Panc1 (cell line): ENCODE measurements at regions not wholly inside any gene's neighbourhood (a gene's known extent, or its start where the extent isn't known, plus 50 kb on each side); places are given as distances from the start of the nearest gene placed in this dataset.

Source experiments
- ATAC-seq: fragments of 200-7000 bp; cut with Tn5 transposase; 2 replicates; pipeline ENCODE4 v1.9.1; 2020; ENCODE audit warnings: mild to moderate bottlenecking, moderate library complexity
- BruUV-seq: library from RNA; stranded (reverse); fragments of 400-500 nt; replicated peaks from 2 replicates; lab custom pipeline; 2021; lab: Mats Ljungman, UMichigan
- CTCF ChIA-PET: fragments of 300-600 bp; sonication (Branson Sonifier 250); formaldehyde crosslinking; loops from one replicate; lab custom pipeline; 2022; ENCODE audit warnings: antibody characterized with exemption; lab: Charles Lee
- POLR2A ChIA-PET: fragments of 300-600 bp; sonication (Branson Sonifier 250); formaldehyde crosslinking; loops from one replicate; lab custom pipeline; 2022; ENCODE audit warnings: antibody characterized with exemption; lab: Charles Lee
- DNase-seq: peaks from one replicate; pipeline ENCODE4 v3.0.0-alpha.2; 2010; ENCODE audit warnings: low read depth, low spot score
- H3K27ac ChIP-seq: 2 replicates; pipeline ENCODE4 v1.5.1; 2011; ENCODE audit warnings: mild to moderate bottlenecking, low read length, inconsistent platforms
- H3K27me3 ChIP-seq: fragments of 200-500 bp; sonication (Bioruptor generic); 2 replicates; pipeline ENCODE4 v1.6.0; 2014; ENCODE audit warnings: low read length, inconsistent platforms; ENCODE audit not compliant: control insufficient read depth, insufficient read depth
- H3K36me3 ChIP-seq: fragments of 200-500 bp; sonication (Bioruptor generic); 2 replicates; pipeline ENCODE4 v1.5.1; 2014; ENCODE audit warnings: inconsistent platforms, mild to moderate bottlenecking, low read length, moderate library complexity; ENCODE audit not compliant: control insufficient read depth, insufficient read depth
- H3K4me1 ChIP-seq: 2 replicates; pipeline ENCODE4 v1.5.1; 2011; ENCODE audit warnings: inconsistent platforms, mild to moderate bottlenecking, low read length, moderate library complexity; ENCODE audit not compliant: control insufficient read depth, insufficient read depth
- H3K4me3 ChIP-seq, 2 experiments: 2 replicates each; pipeline ENCODE4 v1.5.1; 2011 to 2012; ENCODE audit warnings: low read depth in 2 of 2, low read length in 2 of 2, mild to moderate bottlenecking in 2 of 2, inconsistent platforms in 1 of 2, moderate library complexity in 1 of 2
- H3K9me3 ChIP-seq: fragments of 200-500 bp; sonication (Bioruptor generic); 2 replicates; pipeline ENCODE4 v1.5.1; 2014; ENCODE audit warnings: low read depth, mild to moderate bottlenecking, inconsistent platforms, low read length, moderate library complexity; ENCODE audit not compliant: control insufficient read depth, insufficient read depth
- POLR2AphosphoS5 ChIP-seq: IDR thresholded peaks from 2 replicates; pipeline ENCODE4 v1.6.1; 2012; ENCODE audit warnings: mild to moderate bottlenecking, low read depth, low read length, moderate library complexity
- SIN3A ChIP-seq: IDR thresholded peaks from 2 replicates; pipeline ENCODE4 v1.6.1; 2012; ENCODE audit warnings: low read depth, mild to moderate bottlenecking, low read length, moderate library complexity, borderline replicate concordance; ENCODE audit not compliant: insufficient read depth
- TCF7L2 ChIP-seq: IDR thresholded peaks from 2 replicates; pipeline ENCODE4 v1.6.1; 2011; ENCODE audit warnings: mild to moderate bottlenecking, low read depth, low read length, inconsistent platforms
- in situ Hi-C: cut with HindIII; loops from 2 replicates; pipeline ENCODE4 v1.10.0; 2016; ENCODE audit warnings: low sequenced_read_pairs, low pct_unique_long_range_greater_than_20kb
- intact Hi-C: fragments of 100-400 bp; cut with micrococcal nuclease; formaldehyde crosslinking; loops from one replicate; pipeline ENCODE4 v1.10.0; 2022; ENCODE audit not compliant: unreplicated experiment
- TF ChIP-seq, protein P1 (sequence below), 2 experiments: IDR thresholded peaks; 2 replicates each; pipeline ENCODE4 v1.6.1; 2011 to 2012; ENCODE audit warnings: low read depth in 2 of 2, control low read depth in 1 of 2, low read length in 1 of 2, mild to moderate bottlenecking in 1 of 2, moderate library complexity in 1 of 2; ENCODE audit not compliant: insufficient read depth in 1 of 2
- TF ChIP-seq, protein P2 (sequence below): fragments of 450-650 bp; IDR thresholded peaks from 2 replicates; pipeline ENCODE4 v1.5.1; 2017; ENCODE audit warnings: mild to moderate bottlenecking

DNA sequence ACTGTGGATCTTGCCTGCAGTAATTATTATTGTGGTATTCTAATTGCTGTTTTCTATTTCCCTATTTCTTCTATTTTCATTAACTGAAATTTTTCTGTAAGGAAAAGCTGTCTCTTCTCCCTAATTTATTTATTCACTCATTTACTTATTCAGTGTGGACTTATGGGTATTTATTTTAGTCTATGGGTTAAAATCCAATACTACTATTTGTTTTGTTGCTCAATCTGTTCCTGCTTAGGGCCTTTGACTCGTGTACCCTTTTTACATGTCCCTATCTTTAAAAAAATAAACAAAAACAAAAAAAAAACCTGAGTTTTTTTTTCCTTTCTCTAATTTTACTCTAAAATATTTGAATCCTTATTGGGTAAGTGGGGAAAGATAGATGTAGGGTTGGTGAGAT, 166.2 kb upstream of the IVNS1ABP start:
- Histone ChIP-seq H3K27me3 (no peaks in the 10 kb centered on the region), H3K4me3 (no peak overlapping the region), H3K36me3 (no peaks in the 10 kb centered on the region), H3K27ac (no peak overlapping the region), H3K9me3 (no peaks in the 10 kb centered on the region), H3K4me1 (no peaks in the 10 kb centered on the region)
- ChIA-PET POLR2A (no interaction called here), CTCF (no interaction called here)
- in situ Hi-C loops: no loop called here
- intact Hi-C loops: no loop called here
- DNase-seq (no peak), ATAC-seq (no peak)
- TF ChIP-seq, protein P1, sequence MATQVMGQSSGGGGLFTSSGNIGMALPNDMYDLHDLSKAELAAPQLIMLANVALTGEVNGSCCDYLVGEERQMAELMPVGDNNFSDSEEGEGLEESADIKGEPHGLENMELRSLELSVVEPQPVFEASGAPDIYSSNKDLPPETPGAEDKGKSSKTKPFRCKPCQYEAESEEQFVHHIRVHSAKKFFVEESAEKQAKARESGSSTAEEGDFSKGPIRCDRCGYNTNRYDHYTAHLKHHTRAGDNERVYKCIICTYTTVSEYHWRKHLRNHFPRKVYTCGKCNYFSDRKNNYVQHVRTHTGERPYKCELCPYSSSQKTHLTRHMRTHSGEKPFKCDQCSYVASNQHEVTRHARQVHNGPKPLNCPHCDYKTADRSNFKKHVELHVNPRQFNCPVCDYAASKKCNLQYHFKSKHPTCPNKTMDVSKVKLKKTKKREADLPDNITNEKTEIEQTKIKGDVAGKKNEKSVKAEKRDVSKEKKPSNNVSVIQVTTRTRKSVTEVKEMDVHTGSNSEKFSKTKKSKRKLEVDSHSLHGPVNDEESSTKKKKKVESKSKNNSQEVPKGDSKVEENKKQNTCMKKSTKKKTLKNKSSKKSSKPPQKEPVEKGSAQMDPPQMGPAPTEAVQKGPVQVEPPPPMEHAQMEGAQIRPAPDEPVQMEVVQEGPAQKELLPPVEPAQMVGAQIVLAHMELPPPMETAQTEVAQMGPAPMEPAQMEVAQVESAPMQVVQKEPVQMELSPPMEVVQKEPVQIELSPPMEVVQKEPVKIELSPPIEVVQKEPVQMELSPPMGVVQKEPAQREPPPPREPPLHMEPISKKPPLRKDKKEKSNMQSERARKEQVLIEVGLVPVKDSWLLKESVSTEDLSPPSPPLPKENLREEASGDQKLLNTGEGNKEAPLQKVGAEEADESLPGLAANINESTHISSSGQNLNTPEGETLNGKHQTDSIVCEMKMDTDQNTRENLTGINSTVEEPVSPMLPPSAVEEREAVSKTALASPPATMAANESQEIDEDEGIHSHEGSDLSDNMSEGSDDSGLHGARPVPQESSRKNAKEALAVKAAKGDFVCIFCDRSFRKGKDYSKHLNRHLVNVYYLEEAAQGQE (IDR thresholded peaks at IDR 0.05; ENCODE audit: insufficient read depth in 1 of 2, low read depth in 2 of 2, low read length in 1 of 2): no peak
- TF ChIP-seq TCF7L2 (no peak), POLR2AphosphoS5 (no peak)
- BruUV-seq: no TSS peak

DNA sequence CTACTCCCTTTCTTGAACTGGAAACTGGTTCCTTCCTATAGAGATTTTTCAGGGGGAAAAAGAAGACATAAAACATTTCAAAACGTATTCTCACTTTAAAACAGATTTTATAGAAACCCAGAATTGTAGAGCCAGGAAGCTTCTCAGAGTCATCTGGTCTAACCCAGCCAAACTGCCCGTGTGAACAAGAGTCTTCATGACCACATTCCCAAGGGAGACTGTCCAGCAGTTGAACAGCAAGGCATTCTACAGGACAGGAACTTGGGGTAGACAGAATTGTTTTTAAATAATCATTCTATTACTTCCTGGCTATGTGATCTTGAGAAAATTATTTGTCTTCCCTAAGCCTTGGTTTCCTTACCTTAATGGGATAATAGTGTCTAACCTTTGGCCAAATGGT, 163.5 kb upstream of the IVNS1ABP start:
- intact Hi-C loops (no loop called here), in situ Hi-C loops (no loop called here)
- TF ChIP-seq, protein P2, sequence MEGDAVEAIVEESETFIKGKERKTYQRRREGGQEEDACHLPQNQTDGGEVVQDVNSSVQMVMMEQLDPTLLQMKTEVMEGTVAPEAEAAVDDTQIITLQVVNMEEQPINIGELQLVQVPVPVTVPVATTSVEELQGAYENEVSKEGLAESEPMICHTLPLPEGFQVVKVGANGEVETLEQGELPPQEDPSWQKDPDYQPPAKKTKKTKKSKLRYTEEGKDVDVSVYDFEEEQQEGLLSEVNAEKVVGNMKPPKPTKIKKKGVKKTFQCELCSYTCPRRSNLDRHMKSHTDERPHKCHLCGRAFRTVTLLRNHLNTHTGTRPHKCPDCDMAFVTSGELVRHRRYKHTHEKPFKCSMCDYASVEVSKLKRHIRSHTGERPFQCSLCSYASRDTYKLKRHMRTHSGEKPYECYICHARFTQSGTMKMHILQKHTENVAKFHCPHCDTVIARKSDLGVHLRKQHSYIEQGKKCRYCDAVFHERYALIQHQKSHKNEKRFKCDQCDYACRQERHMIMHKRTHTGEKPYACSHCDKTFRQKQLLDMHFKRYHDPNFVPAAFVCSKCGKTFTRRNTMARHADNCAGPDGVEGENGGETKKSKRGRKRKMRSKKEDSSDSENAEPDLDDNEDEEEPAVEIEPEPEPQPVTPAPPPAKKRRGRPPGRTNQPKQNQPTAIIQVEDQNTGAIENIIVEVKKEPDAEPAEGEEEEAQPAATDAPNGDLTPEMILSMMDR: no peak
- no peak for TF ChIP-seq TCF7L2
- TF ChIP-seq POLR2AphosphoS5: no peak
- TF ChIP-seq, protein P1 (IDR thresholded peaks at IDR 0.05; ENCODE audit: insufficient read depth in 1 of 2, low read depth in 2 of 2, low read length in 1 of 2): no peak
- TF ChIP-seq SIN3A: no peak
- H3K9me3 ChIP-seq: no peaks in the 10 kb centered on the region
- CTCF ChIA-PET: no interaction called here
- H3K27me3 ChIP-seq: no peaks in the 10 kb centered on the region
- H3K4me1 ChIP-seq: no peaks in the 10 kb centered on the region
- H3K27ac ChIP-seq: no peak overlapping the region
- DNase-seq: no peak
- no peak overlapping the region for H3K4me3 ChIP-seq
- H3K36me3 ChIP-seq: no peaks in the 10 kb centered on the region
- no TSS peak for BruUV-seq
- POLR2A ChIA-PET: no interaction called here
- ATAC-seq: no peak
